ENCODE measurements at regions not wholly inside any gene's neighbourhood (a gene's known extent, or its start where the extent isn't known, plus 50 kb on each side); places are given as distances from the start of the nearest gene placed in this dataset.

DNA sequence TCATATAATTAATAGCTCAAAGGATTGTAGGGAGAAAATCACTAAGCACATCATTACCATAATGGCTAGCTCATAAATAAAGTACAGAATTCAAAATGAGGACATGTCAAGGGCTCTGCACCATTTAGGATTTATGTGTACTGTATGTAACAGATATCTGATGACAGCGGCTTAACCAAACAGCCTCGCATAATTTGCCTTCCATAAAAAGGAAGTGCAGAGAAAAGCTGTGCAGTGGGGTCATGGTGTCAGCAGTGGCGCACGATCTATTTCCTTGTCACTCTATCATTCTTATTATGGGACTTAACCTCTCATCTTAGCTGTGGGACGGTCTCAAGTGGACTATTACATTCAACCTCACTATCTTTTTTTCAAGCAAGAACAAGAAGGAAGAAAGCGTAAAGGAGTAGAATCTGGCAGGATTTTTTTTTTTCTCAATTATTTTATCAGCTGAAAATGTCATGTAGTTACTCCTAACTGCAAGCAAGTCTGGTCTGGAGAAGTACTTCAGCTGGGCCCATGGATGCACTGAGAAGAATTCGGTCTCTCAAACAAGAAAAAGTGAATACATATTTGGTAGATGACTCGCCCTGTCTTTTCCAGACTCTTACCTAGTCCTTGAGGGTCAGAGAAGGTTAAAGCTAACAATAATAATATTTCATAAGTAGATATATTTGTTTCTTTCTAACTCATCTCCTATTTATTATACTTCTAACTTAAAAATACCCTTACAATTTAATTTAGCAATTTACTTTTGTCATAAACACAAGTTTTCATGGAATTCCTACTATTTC, 94.6 kb downstream of the COX18 start:
- Histone ChIP-seq H3K4me3 (no peak overlapping the region), H3K27ac (replicated peaks) (no peak overlapping the region), H3K4me1 (no peaks in the 10 kb centered on the region), H3K27me3 (ENCODE audit: low read depth) (no peaks in the 10 kb centered on the region), H3K36me3 (no peaks in the 10 kb centered on the region), H3K9me3 (replicated peaks) (no peaks in the 10 kb centered on the region)
- intact Hi-C loops (cut with micrococcal nuclease), result no loop called here
- TF ChIP-seq CTCF (IDR thresholded peaks at IDR 0.05; ENCODE audit: borderline replicate concordance), result no peak
- DNase-seq, result no peak

DNA sequence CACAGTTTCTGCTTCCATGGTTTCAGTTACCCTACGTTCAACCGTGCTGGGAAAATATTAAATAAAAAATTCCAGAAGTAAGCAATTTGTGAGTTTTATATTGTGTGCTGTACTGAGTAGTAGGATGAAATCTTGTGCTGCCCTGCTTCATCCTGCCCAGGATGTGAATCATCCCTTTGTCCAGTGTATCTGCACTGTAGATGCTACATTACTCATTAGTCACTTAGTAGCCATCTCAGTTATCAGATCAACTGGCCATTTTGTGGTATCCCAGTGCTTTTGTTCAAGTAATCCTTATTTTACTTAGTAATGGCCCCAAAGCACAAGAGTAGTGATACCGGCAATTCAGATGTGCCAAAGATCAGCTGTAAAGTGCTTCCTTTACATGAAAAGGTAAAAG, 97.9 kb downstream of the COX18 start:
- Histone ChIP-seq H3K27ac (replicated peaks) (no peak overlapping the region), H3K27me3 (ENCODE audit: low read depth) (no peaks in the 10 kb centered on the region), H3K4me3 (no peak overlapping the region), H3K9me3 (replicated peaks) (no peaks in the 10 kb centered on the region), H3K36me3 (no peaks in the 10 kb centered on the region), H3K4me1 (no peaks in the 10 kb centered on the region)
- no peak for TF ChIP-seq CTCF (IDR thresholded peaks at IDR 0.05; ENCODE audit: borderline replicate concordance)
- DNase-seq, result no peak
- intact Hi-C loops (cut with micrococcal nuclease), result no loop called here

GRCh38 chr4:72970756-72971155, 98.8 kb downstream of the COX18 start:
- Histone ChIP-seq H3K9me3 (replicated peaks) (no peaks in the 10 kb centered on the region), H3K27me3 (ENCODE audit: low read depth) (no peaks in the 10 kb centered on the region), H3K36me3 (no peaks in the 10 kb centered on the region), H3K27ac (replicated peaks) (no peak overlapping the region), H3K4me1 (no peaks in the 10 kb centered on the region), H3K4me3 (no peak overlapping the region)
- intact Hi-C loops (cut with micrococcal nuclease), result no loop called here
- DNase-seq, result no peak
- TF ChIP-seq CTCF (IDR thresholded peaks at IDR 0.05; ENCODE audit: borderline replicate concordance), result no peak

- Histone ChIP-seq H3K4me3 (no peak overlapping the region), H3K27me3 (ENCODE audit: low read depth) (no peaks in the 10 kb centered on the region), H3K9me3 (replicated peaks) (no peaks in the 10 kb centered on the region), H3K4me1 (no peaks in the 10 kb centered on the region), H3K27ac (replicated peaks) (peak overlapping the region; percentile 34), H3K36me3 (no peaks in the 10 kb centered on the region)
- intact Hi-C loops (cut with micrococcal nuclease), result no loop called here
- no peak for DNase-seq
- no peak for TF ChIP-seq CTCF (IDR thresholded peaks at IDR 0.05; ENCODE audit: borderline replicate concordance)
Observed at GRCh38 chr4:72969976-72970375, 99.5 kb downstream of the COX18 start.

DNA sequence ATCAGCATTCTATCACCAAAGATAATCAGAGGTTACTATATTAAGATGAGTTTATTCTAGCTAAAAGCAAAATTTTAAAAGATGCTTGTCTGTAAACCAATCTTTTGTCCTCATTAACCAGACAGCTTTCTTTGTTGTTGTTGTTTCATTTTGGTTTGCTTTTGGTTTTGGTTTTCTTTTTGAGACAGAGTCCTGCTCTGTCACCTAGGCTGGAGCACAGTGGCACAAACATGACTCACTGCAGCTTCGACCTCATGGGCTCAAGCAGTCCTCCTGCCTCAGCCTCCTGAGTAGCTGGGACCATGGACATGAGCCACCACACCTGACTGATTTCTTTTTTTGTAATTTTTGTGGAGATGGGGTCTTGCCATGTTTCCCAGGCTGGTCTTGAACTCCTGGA, 102.9 kb downstream of the COX18 start:
- DNase-seq, result no peak

More for the DNA sequence above, 102.9 kb downstream of the COX18 start:
- Histone ChIP-seq H3K4me1 (no peaks in the 10 kb centered on the region), H3K9me3 (replicated peaks) (peaks cover 15% of the 10 kb centered on the region), H3K27ac (replicated peaks) (no peak overlapping the region), H3K36me3 (no peaks in the 10 kb centered on the region), H3K4me3 (no peak overlapping the region), H3K27me3 (ENCODE audit: low read depth) (no peaks in the 10 kb centered on the region)
- TF ChIP-seq CTCF (IDR thresholded peaks at IDR 0.05; ENCODE audit: borderline replicate concordance), result no peak
- intact Hi-C loops (cut with micrococcal nuclease), result no loop called here

Data from left ventricle myocardium inferior (tissue), 1 donor.